ENCODE measurements at regions not wholly inside any gene's neighbourhood (a gene's known extent, or its start where the extent isn't known, plus 50 kb on each side); places are given as distances from the start of the nearest gene placed in this dataset.
"Not testable (repeated sequence)": the region's sequence is repeated elsewhere in the genome, so short reads cannot be mapped to it uniquely, and the experiment has no call there.

- H3K4me1 Mint-ChIP-seq: peaks cover 5 to 13% (median 11%) of the 10 kb centered on the region in 4 donors
- POLR2A ChIA-PET: no interaction called here
- H3K27ac Mint-ChIP-seq: no peak overlapping the region
- ATAC-seq: no peak
- no peak for DNase-seq
- no peaks in the 10 kb centered on the region for H3K27me3 Mint-ChIP-seq
- H3K36me3 Mint-ChIP-seq: peaks cover 0 to 14% (median 2%) of the 10 kb centered on the region in 3 donors
- H3K9me3 Mint-ChIP-seq: peaks cover 0 to 10% (median 0%) of the 10 kb centered on the region in 9 donors
- H3K4me3 Mint-ChIP-seq: no peak overlapping the region
Observed at GRCh38 chrY:19006234-19006633, 232.7 kb upstream of the HSFY2 start.

GRCh38 chrY:19005579-19005978, 232.0 kb upstream of the HSFY2 start:
- Mint-ChIP-seq H3K27ac (no peak overlapping the region), H3K36me3 (peaks cover 0 to 14% (median 3%) of the 10 kb centered on the region in 3 donors), H3K4me3 (no peak overlapping the region), H3K4me1 (peaks cover 5 to 14% (median 10%) of the 10 kb centered on the region in 4 donors), H3K9me3 (peaks cover 0 to 10% (median 0%) of the 10 kb centered on the region in 9 donors), H3K27me3 (no peaks in the 10 kb centered on the region)
- POLR2A ChIA-PET: no interaction called here
- no peak for DNase-seq
- no peak for ATAC-seq

GRCh38 chrY:18997635-18998240, 224.2 kb upstream of the HSFY2 start:
- no peaks in the 10 kb centered on the region for H3K9me3 Mint-ChIP-seq
- POLR2A ChIA-PET: no interaction called here
- no peak overlapping the region for H3K4me3 Mint-ChIP-seq
- ATAC-seq: peak in 1 of 2 donors; percentile 22
- peaks cover 0 to 8% (median 0%) of the 10 kb centered on the region in 3 donors for H3K36me3 Mint-ChIP-seq
- no peak overlapping the region for H3K27ac Mint-ChIP-seq
- no peaks in the 10 kb centered on the region for H3K27me3 Mint-ChIP-seq
- peaks cover 5 to 28% (median 11%) of the 10 kb centered on the region in 4 donors for H3K4me1 Mint-ChIP-seq
- DNase-seq: no peak

GRCh38 chrY:18993480-18993879, 219.9 kb upstream of the HSFY2 start:
- no peak overlapping the region for H3K4me3 Mint-ChIP-seq
- no peaks in the 10 kb centered on the region for H3K27me3 Mint-ChIP-seq
- peaks cover 0 to 6% (median 6%) of the 10 kb centered on the region in 3 donors for H3K36me3 Mint-ChIP-seq
- H3K4me1 Mint-ChIP-seq: peaks cover 5 to 20% (median 11%) of the 10 kb centered on the region in 4 donors
- H3K9me3 Mint-ChIP-seq: no peaks in the 10 kb centered on the region
- DNase-seq (no peak), ATAC-seq (no peak)
- POLR2A ChIA-PET: no interaction called here
- H3K27ac Mint-ChIP-seq: no peak overlapping the region

GRCh38 chrY:18992684-18993083, 219.1 kb upstream of the HSFY2 start:
- POLR2A ChIA-PET, H3K36me3 Mint-ChIP-seq, DNase-seq, H3K9me3 Mint-ChIP-seq, H3K27me3 Mint-ChIP-seq, H3K27ac Mint-ChIP-seq: not testable (repeated sequence)
- peak overlapping the region in 1 of 10 donors; percentile 63 for H3K4me3 Mint-ChIP-seq
- peak in 1 of 2 donors; percentile 29 for ATAC-seq
- H3K4me1 Mint-ChIP-seq: peaks cover 2 to 17% (median 11%) of the 10 kb centered on the region in 4 donors

- H3K9me3 Mint-ChIP-seq: no peaks in the 10 kb centered on the region
- H3K27me3 Mint-ChIP-seq: no peaks in the 10 kb centered on the region
- POLR2A ChIA-PET: no interaction called here
- no peak overlapping the region for H3K4me3 Mint-ChIP-seq
- H3K27ac Mint-ChIP-seq: no peak overlapping the region
- no peak for DNase-seq
- ATAC-seq: no peak
- peaks cover 0 to 6% (median 4%) of the 10 kb centered on the region in 4 donors for H3K4me1 Mint-ChIP-seq
- H3K36me3 Mint-ChIP-seq: peaks cover 0 to 11% (median 7%) of the 10 kb centered on the region in 3 donors
Observed at GRCh38 chrY:18989356-18989755, 215.8 kb upstream of the HSFY2 start.

GRCh38 chrY:18966001-18966400, 192.5 kb upstream of the HSFY2 start:
- Mint-ChIP-seq H3K4me3 (no peak overlapping the region), H3K4me1 (peaks cover 0 to 2% (median 1%) of the 10 kb centered on the region in 4 donors), H3K27ac (no peak overlapping the region), H3K36me3 (peaks cover 0 to 30% (median 16%) of the 10 kb centered on the region in 3 donors), H3K9me3 (peaks cover 0 to 11% (median 0%) of the 10 kb centered on the region in 9 donors), H3K27me3 (no peaks in the 10 kb centered on the region)
- no peak for DNase-seq
- no peak for ATAC-seq
- POLR2A ChIA-PET: no interaction called here

- ATAC-seq (no peak), DNase-seq (no peak)
- H3K4me3 Mint-ChIP-seq: no peak overlapping the region
- H3K4me1 Mint-ChIP-seq: peaks cover 0 to 5% (median 2%) of the 10 kb centered on the region in 4 donors
- H3K27ac Mint-ChIP-seq: no peak overlapping the region
- H3K9me3 Mint-ChIP-seq: peaks cover 0 to 16% (median 0%) of the 10 kb centered on the region in 9 donors
- H3K27me3 Mint-ChIP-seq: no peaks in the 10 kb centered on the region
- POLR2A ChIA-PET: no interaction called here
- peaks cover 0 to 54% (median 38%) of the 10 kb centered on the region in 3 donors for H3K36me3 Mint-ChIP-seq
Observed at GRCh38 chrY:18958846-18959245, 185.3 kb upstream of the HSFY2 start.

GRCh38 chrY:18951657-18952435, 178.3 kb upstream of the HSFY2 start:
- no peak overlapping the region for H3K4me3 Mint-ChIP-seq
- H3K27me3 Mint-ChIP-seq: no peaks in the 10 kb centered on the region

GRCh38 chrY:18951019-18951418, 177.5 kb upstream of the HSFY2 start:
- POLR2A ChIA-PET: no interaction called here
- ATAC-seq (no peak), DNase-seq (no peak)
- Mint-ChIP-seq H3K4me3 (no peak overlapping the region), H3K27me3 (no peaks in the 10 kb centered on the region), H3K9me3 (peaks cover 0 to 38% (median 3%) of the 10 kb centered on the region in 9 donors), H3K36me3 (peaks cover 0 to 34% (median 28%) of the 10 kb centered on the region in 3 donors), H3K4me1 (peaks cover 0 to 15% (median 2%) of the 10 kb centered on the region in 4 donors), H3K27ac (no peak overlapping the region)

More at GRCh38 chrY:18951657-18952435, 178.3 kb upstream of the HSFY2 start:
- Mint-ChIP-seq H3K36me3 (peaks cover 0 to 31% (median 25%) of the 10 kb centered on the region in 3 donors), H3K9me3 (peaks cover 0 to 30% (median 0%) of the 10 kb centered on the region in 9 donors), H3K27ac (no peak overlapping the region), H3K4me1 (peaks cover 0 to 11% (median under 1%) of the 10 kb centered on the region in 4 donors)
- DNase-seq: no peak
- no peak for ATAC-seq
- POLR2A ChIA-PET: no interaction called here

- POLR2A ChIA-PET: no interaction called here
- Mint-ChIP-seq H3K27me3 (no peaks in the 10 kb centered on the region), H3K4me3 (no peak overlapping the region), H3K36me3 (peaks cover 0 to 15% (median 2%) of the 10 kb centered on the region in 3 donors), H3K9me3 (no peaks in the 10 kb centered on the region), H3K4me1 (peaks cover 13 to 24% (median 18%) of the 10 kb centered on the region in 4 donors), H3K27ac (no peak overlapping the region)
- DNase-seq (no peak), ATAC-seq (no peak)
Observed at GRCh38 chrY:18936831-18937230, 163.3 kb upstream of the HSFY2 start.

GRCh38 chrY:18919256-18919655, 145.7 kb upstream of the HSFY2 start:
- Mint-ChIP-seq H3K9me3 (peaks cover 0 to 3% (median 0%) of the 10 kb centered on the region in 9 donors), H3K4me3 (no peak overlapping the region), H3K27me3 (no peaks in the 10 kb centered on the region), H3K4me1 (peaks cover 0 to 8% (median 5%) of the 10 kb centered on the region in 4 donors), H3K27ac (peak overlapping the region in 1 of 10 donors; percentile 0), H3K36me3 (peaks cover 0 to 15% (median 14%) of the 10 kb centered on the region in 3 donors)
- no peak for ATAC-seq
- no peak for DNase-seq
- POLR2A ChIA-PET: no interaction called here

GRCh38 chrY:18912846-18913245, 139.3 kb upstream of the HSFY2 start:
- Mint-ChIP-seq H3K9me3 (peaks cover 0 to 9% (median 0%) of the 10 kb centered on the region in 9 donors), H3K4me1 (peaks cover 0 to 3% (median under 1%) of the 10 kb centered on the region in 4 donors), H3K27me3 (no peaks in the 10 kb centered on the region), H3K4me3 (no peak overlapping the region), H3K36me3 (peaks cover 0 to 46% (median 41%) of the 10 kb centered on the region in 3 donors), H3K27ac (no peak overlapping the region)
- POLR2A ChIA-PET: no interaction called here
- no peak for DNase-seq
- no peak for ATAC-seq

Measured in naive thymus-derived CD8-positive, alpha-beta T cell (primary cell).